Fibroblast of mammary gland (primary cell): ENCODE measurements at regions not wholly inside any gene's neighbourhood (a gene's known extent, or its start where the extent isn't known, plus 50 kb on each side); places are given as distances from the start of the nearest gene placed in this dataset.
"Not testable (repeated sequence)": the region's sequence is repeated elsewhere in the genome, so short reads cannot be mapped to it uniquely, and the experiment has no call there.

ENCODE experiments used
- DNase-seq: peaks from one replicate; pipeline ENCODE4 v3.0.0-alpha.2; 2010; ENCODE audit warnings: low read depth
- H3K4me3 ChIP-seq: 2 replicates; pipeline ENCODE4 v1.5.1; 2011; ENCODE audit warnings: low read depth, mild to moderate bottlenecking, low read length, moderate library complexity; ENCODE audit not compliant: control insufficient read depth
- CTCF ChIP-seq: conservative IDR thresholded peaks from 2 replicates; pipeline ENCODE4 v1.5.1; 2011; ENCODE audit warnings: low read depth, low read length, inconsistent platforms; ENCODE audit not compliant: control insufficient read depth, insufficient read depth

- TF ChIP-seq CTCF, result no peak
- H3K4me3 ChIP-seq, result no peak overlapping the region
- no peak for DNase-seq
Measured at GRCh38 chr15:25170113-25170731, 215.4 kb downstream of the SNRPN start.

GRCh38 chr15:25170781-25171110 is 216.0 kb downstream of the SNRPN start:
- no peak overlapping the region for H3K4me3 ChIP-seq
- no peak for DNase-seq
- no peak for TF ChIP-seq CTCF

GRCh38 chr15:25171111-25171811 is 216.5 kb downstream of the SNRPN start:
- no peak overlapping the region for H3K4me3 ChIP-seq
- DNase-seq, result no peak
- no peak for TF ChIP-seq CTCF

- no peak for DNase-seq
- H3K4me3 ChIP-seq, result no peak overlapping the region
- no peak for TF ChIP-seq CTCF
Measured at GRCh38 chr15:25171856-25172687, 217.3 kb downstream of the SNRPN start.

- TF ChIP-seq CTCF, result no peak
- DNase-seq, result no peak
- no peak overlapping the region for H3K4me3 ChIP-seq
Measured at GRCh38 chr15:25172691-25173090, 217.9 kb downstream of the SNRPN start.

GRCh38 chr15:25173241-25174028 is 218.6 kb downstream of the SNRPN start:
- no peak overlapping the region for H3K4me3 ChIP-seq
- DNase-seq, result no peak
- TF ChIP-seq CTCF, result no peak

GRCh38 chr15:25174149-25174548 is 219.4 kb downstream of the SNRPN start:
- not testable (repeated sequence) for H3K4me3 ChIP-seq, DNase-seq
